G401 (cell line): ENCODE measurements at regions not wholly inside any gene's neighbourhood (a gene's known extent, or its start where the extent isn't known, plus 50 kb on each side); places are given as distances from the start of the nearest gene placed in this dataset.
"Not testable (repeated sequence)": the region's sequence is repeated elsewhere in the genome, so short reads cannot be mapped to it uniquely, and the experiment has no call there.

ENCODE experiments used
- DNase-seq: peaks from one replicate; pipeline ENCODE4 v3.0.0-alpha.2; 2015; ENCODE audit warnings: low spot score
- in situ Hi-C: cut with HindIII; loops from 2 replicates; pipeline ENCODE4 v1.10.0; 2016; ENCODE audit warnings: low sequenced_read_pairs, mixed read lengths

DNA sequence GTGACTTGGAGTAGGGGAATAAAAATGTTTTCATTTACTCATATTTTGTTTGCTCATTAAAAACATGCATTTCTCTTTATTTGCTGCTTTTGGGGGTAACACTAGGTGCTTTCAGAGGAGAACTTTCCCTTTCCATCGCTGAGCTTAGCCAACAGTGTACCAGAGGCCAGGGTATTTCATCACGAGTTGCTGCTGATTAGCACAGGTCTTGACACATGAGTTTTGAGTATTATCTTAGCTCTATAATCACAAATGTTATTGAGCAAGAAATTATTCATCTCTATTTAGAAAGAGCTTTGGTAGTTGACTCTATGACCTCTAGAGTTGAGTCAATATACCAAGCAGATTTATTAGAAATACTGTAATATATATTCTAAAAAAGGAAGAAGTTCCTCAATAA is 375.9 kb downstream of the NXPH1 start:
- DNase-seq, result no peak
- in situ Hi-C loops, result no loop called here

DNA sequence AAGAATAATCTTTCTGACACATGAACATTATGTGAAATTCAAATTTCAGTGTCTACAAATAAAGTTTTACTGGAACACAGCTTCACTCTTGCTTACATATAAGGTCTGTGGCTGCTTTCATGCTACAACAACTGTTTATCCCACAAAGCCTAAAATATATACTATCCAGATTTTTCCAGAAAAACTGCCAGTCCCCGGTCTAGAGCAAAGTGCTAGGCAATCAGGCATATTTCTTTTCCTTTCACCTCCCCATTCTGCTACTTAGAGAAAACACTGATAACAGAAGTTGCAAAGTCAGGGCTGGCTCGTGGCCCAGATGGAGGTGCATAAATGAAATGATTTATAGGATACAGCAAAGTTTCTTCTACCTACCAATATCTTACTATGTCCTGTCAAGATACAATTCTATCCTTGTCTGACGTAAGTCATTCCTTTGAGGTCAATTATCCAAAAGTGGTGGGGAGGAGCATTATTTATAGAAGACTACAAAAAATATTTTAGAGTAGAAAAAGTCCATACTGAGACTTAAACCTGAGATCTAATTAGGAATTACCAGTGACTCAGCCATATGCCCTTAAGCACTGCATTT is 384.1 kb downstream of the NXPH1 start:
- in situ Hi-C loops, result no loop called here
- DNase-seq, result no peak

DNA sequence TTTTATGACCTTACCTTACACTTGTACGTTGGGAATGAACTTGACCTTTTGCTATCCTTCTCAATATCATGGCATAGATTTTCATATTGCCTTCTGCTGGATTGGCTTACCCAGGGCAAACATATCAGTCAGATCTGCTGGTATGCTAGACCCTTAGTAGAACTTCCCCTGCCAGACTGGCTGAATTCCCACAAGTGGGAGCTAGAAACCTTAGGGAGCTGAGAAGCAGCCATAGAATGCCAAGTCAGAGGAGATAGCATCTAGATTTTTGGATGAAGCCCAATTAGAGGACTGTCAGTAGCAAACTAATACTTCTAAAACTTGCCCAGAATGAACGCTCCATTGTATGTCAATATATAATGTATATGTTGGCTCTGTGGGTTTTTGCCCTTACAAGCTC is 385.0 kb downstream of the NXPH1 start:
- in situ Hi-C loops, result no loop called here
- no peak for DNase-seq

DNA sequence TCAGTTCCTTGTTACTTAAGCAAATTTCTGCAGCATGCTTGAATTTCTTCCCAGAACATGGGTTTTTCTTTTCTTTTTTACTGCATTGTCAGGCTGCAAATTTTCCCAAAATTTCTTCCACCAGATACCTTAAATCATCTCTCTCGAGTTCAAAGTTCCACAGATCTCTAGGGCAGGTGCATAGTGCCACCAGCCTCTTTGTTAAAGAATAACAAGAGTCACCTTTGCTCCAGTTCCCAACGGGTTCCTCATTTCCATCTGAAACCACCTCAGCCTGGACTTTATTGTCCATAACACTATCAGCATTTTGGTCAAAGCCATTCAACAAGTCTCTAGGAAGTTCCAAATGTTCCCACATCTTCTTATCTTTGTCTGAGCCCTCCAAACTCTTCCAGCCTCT is 389.2 kb downstream of the NXPH1 start:
- DNase-seq, result no peak
- in situ Hi-C loops, result no loop called here

DNA sequence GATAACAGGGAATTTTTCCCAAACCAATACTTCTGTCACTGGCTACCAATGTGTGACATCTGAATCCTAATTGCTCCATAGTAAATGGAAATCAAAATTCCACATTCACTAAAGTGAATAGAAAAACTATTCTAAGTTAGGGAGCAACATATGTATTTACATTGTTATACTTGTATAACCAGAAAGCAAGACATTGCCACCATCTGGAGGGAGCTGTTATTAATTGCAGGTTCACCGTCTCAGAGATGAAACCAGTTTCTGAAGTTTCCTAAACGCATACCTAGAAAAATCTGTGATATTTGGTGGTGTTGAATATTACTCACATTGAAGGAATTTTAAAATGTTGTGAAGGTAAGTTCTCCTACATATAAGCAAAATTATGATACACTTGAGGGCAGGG is 390.1 kb downstream of the NXPH1 start:
- in situ Hi-C loops, result no loop called here
- DNase-seq, result no peak

DNA sequence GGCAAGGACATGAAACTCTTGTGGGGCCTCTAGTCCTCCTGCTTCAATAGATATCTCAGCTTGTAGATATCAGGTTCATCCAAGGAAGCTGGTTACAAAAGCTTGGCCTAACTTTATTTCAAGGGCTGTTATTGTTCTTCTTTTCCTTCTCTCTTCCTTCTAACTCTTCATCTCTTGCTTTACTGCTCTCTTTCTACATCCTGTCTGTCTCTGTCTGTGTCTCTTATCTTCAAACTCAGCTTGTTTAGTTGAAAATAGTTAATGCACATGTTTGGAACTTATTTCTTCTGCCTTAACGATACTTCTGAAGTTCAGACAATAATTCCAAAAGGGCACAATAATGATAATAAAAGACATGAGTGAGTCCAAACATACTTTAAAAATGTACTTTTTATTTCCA is 393.9 kb downstream of the NXPH1 start:
- in situ Hi-C loops, result no loop called here
- no peak for DNase-seq

DNA sequence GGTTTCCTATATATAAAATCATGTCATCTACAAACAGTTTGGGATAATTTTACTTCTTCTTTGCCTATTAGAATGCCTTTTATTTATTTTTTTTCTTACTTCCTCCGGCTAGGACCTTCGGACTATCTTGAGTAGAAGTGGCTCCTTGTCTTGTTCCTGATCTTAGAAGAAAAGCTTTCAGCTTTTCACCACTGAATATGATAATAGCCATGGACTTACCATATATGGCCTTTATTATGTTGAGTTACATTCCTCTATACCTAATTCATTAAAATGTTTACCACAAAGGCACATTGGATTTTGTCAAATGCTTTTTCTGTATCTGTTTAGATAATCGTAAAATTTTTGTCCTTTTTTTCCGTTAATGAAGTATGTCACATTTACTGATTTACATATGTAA is 395.7 kb downstream of the NXPH1 start:
- DNase-seq, result no peak
- in situ Hi-C loops, result no loop called here

DNA sequence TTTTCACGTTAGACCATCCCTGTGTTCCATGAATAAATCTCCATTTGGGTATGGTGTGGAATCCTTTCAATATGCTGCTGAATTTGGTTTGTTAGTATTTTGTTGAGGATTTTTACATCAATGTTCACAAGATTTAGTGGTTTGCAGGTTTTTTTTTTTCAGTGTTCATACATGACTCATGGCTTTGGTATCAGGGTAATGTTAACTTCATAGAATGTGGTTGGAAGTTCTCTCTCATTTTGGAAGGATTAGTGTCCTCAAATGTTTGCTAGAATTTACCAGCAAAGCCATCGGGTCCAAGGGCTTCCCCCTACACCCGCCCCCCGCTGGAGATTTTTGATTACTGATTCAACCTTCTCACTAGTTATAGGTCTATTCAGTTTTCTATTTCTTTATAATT is 398.0 kb downstream of the NXPH1 start:
- in situ Hi-C loops, result no loop called here
- no peak for DNase-seq

DNA sequence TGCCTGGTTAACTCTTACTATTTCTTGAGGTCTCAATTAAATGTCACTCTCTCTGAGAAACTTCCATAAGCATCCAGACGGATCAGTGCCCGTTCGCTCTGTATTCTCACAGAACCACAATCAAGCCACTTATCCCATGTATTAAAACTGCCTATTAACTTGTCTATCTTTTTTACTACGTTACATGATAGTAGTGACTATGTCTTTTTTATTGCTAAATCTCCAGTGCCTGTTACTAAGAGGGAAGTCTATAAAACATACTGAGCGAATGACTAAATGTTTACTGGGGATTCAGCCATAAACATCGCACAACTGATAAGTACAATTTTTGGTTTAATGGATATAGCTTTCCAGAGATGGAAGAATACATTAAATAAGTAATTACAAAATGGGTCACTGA is 399.9 kb downstream of the NXPH1 start:
- in situ Hi-C loops, result no loop called here
- DNase-seq, result no peak

DNA sequence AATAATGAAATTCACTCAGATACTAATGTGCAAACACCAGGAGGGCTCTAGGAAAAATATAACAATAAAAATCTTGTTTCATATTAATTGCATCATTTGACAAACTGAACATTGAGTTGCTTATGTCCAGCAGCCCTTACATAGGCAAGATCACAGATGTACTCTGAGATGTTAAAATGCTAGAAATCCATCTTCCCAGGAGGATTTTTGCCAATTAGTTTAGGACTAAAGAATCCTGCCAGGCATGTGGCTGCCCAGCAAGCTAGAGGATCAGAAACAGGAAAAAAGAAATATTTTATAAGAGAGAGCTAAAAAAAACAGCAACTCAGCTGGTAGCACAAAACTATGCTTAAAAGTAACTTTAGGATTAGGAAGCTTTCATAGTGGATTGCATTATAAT is 407.8 kb downstream of the NXPH1 start:
- no peak for DNase-seq
- in situ Hi-C loops, result no loop called here

DNA sequence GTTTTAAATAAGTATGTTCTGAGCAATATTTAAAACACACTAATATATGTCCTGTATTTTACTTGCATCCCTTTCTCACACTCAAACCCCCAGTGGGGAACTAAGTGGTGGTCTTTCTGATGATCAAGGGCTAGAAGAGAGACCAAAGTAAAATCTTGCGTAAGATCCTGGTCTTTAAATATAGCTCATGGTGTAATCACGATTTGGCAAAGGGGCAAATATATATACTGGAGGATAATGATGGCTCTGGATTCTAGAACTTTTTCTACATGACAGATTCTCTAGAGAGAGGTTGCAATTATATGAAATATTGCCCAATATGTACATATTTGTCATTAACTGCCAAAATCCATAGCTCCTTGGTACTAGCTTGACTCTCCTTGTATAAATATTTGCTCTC is 438.3 kb downstream of the NXPH1 start:
- in situ Hi-C loops, result no loop called here
- no peak for DNase-seq

DNA sequence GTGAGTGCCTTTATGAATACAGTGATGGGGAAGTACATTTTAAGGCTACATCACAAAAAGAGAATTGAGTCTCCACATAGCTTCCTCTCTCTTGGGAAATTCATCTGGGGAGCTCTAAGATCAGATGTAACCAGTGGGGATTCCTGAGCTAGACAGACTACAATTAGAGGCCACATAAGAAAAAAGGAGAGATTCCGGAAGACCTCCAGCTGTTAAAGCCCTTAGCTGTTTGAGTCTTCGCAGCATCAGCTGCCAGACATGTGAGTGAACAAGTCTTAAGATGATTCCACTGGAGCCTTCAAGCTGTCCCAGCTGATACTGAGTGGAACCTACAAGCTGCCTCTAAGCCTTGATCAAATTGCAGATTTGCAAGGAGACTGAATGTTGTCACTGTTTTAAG is 448.5 kb downstream of the NXPH1 start:
- no peak for DNase-seq
- in situ Hi-C loops, result no loop called here

DNA sequence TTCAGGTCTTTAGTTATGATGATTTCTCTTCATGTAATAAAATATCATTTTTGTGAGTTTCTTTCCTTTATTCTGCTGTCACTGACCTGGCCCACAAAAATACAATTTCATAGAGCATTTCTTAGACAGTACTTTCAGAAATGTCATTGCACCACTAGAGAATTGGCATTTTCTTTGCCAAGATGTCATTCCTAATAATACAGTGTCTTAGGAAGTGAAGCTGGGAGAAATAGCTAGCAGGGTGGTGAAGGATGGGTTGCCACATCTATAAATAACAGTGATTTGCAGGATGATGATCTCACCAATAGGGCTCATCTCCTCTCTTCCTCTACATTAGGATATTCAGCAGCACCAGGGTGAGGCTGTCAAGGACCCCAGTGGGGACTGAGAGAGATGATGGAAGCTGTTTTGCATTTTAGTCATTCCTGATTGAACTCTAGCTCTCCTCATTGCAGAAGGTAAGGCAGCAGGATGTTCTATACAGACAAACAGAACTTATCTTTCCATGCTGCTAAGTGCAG is 452.1 kb downstream of the NXPH1 start:
- in situ Hi-C loops, result no loop called here
- DNase-seq, result no peak

DNA sequence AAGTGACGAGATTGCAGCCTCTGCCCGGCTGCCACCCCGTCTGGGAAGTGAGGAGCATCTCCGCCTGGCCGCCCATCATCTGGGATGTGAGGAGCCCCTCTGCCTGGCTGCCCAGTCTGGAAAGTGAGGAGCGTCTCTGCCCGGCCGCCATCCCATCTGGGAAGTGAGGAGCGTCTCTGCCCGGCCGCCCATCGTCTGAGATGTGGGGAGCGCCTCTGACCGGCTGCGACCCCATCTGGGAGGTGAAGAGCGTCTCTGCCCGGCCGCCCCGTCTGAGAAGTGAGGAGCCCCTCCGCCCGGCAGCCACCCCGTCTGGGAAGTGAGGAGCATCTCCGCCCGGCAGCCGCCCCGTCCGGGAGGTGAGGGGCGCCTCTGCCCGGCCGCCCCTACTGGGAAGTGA is 456.9 kb downstream of the NXPH1 start:
- DNase-seq, in situ Hi-C loops: not testable (repeated sequence)

DNA sequence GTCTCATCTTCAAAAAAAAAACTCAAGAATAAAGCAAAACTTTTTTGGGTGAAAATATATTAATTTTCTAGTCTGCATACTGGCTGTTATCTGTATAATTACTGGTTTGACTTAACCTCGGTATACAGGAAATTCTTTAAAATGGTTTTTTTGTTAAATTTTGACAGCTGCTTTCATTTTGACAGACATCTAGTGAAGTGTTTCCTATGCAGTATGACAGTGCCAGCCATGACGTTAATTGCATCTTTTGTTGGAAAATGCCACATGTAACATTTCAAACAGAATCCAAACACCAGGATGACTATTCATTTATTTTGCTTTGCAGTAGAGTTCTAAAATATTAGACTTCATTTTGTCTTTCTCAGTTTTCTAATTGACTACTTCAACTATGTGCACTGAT is 460.4 kb downstream of the NXPH1 start:
- no peak for DNase-seq
- in situ Hi-C loops, result no loop called here

DNA sequence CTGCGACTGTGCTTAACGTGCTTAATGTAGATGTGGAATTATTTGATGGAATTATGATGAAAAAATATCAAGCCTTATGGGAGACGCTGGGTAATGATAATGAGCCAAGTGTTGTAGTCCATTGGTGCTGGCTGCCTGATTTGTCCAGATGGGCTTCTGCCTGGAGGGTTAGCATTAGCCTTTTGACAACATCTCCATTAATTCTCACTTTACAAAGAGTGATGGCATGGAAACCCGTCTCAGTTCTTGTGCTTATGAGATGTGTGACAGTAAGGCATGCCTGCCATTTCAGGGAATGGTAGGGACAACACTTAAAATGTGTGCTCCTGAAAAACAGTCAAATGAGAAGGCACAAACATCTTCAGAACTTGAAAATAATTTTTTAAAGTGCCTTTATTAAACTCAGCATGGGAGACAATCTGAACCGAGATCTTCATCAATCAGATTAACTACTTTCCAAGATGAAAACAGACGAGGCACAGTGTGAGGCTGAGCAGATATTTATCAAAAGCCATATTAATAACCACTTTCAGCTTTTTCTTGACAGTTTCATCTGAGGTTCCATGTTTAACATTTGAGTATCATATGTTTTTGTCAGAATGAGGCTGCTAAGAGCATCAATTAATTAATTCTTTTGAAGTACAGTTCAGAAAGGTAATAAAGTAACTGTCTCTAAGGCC is 473.1 kb downstream of the NXPH1 start:
- DNase-seq, result no peak
- in situ Hi-C loops, result no loop called here

DNA sequence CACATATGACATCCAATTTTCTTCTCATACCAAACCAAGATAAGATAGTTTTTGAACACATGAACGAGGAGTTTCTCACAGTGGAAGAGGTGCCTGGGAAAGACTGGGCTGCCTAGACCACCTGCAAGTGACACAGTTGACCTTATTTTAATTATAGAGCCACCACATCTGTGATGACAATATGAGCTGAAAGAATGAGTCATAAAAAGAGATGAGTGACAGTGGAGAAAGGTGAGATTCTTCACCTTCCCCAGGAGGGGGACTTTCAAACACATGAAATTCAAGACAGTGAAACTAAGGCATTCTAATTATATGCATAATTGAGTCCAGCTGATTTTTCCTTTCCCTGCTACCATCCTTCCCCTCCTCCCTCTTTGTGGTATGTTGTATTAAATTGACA is 475.5 kb downstream of the NXPH1 start:
- no peak for DNase-seq
- in situ Hi-C loops, result no loop called here

DNA sequence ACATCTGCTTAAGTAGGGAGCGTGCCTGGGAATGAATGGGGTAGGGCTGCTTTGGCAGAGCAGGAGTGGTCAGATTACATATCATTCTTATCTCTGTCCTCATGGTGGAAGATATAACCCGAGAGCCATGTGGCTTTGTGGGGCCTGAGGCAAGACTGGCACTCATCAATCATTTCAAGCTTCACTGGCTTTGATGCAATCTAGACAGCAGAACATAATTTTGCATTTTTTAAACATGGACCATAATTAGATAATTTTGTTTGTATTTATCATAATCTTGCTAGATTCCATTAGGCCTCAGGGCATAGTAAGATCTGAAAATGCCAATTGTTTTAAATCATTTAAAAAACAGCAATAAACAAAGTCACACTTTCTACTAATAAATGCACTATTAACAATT is 480.3 kb downstream of the NXPH1 start:
- in situ Hi-C loops, result no loop called here
- DNase-seq, result no peak

DNA sequence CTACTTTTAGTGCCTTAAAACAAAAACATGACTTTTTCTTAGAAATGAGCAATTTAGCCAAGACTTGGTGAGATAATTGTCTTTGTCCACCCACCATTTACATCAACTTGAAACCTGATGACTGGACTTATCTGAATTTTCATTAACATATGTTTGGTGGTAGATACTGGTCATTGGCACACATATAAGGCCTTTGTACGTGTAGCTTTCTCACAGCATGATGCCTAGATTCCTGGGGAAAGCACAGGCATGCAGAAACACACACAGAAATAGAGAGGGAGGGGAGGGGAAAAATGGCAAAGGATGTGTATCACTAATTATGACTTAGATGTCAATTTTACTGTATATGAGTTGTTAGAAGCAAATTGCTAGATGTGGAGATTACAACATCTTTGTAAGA is 488.4 kb downstream of the NXPH1 start:
- in situ Hi-C loops, result no loop called here
- no peak for DNase-seq

DNA sequence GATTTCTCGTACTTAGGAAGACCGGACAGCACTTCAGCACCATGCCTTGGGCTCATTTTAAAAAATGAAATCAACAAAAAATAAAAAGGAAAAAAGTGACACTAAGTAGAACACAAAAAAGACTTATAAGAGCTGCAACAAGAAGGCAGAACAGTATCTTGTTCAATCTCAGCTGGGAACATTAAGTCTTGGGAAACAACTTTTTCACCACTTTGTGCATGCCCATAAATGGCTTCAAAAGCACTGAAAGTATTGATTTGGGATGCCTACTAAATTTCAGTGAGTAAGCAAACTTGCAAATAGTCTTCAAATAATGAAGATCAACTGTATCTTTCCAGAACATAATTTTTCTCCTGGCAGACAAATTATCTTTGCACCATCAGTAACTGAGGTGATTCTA is 489.3 kb downstream of the NXPH1 start:
- DNase-seq, result no peak
- in situ Hi-C loops, result no loop called here

DNA sequence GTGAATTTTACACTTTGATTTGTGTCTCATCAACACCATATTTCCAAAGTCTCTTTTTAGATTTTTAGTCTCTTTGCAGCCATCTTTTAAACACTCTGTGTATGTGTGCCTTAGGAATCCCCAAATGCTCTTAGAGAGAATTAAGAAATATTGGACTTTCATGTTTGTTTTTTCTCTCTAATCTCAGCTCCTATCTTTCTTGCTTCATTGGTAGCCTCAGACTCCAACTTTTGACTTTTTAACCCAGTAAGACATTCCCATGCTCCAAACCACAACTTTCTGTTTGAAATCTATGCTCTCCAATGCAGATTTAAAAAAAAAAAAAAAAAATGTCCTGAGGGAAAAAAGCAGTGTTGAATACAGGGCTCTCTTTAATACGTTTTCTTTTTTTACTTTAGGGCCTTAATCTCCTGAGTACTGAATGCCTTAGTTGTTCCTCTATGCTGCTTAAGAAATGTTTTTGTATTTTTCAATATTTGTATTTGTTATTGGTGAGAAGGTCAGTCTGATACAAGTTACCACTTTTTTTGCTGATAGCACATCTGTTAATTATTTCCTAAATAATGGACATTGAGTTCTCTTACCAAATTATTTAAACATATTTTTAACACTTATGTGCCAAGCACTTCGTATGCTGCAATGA is 489.9 kb downstream of the NXPH1 start:
- DNase-seq, result no peak
- in situ Hi-C loops, result no loop called here
